Gastrocnemius medialis (tissue), 4 donors: ENCODE measurements at regions not wholly inside any gene's neighbourhood (a gene's known extent, or its start where the extent isn't known, plus 50 kb on each side); places are given as distances from the start of the nearest gene placed in this dataset.

Experiments
- POLR2A ChIP-seq, 2 donors: fragments of 450-650 bp; IDR thresholded peaks; one replicate each; pipeline ENCODE4 v1.6.1; 2017; ENCODE audit warnings: antibody characterized with exemption in 2 of 2, mild to moderate bottlenecking in 2 of 2, moderate library complexity in 2 of 2
- TF ChIP-seq, protein P1 (sequence below), 5 experiments: fragments of 450-650 bp in 3 of 5; fragments of 200-600 bp in 2 of 5; sonication (generic) in 2 of 5; IDR thresholded peaks in 4 of 5; conservative IDR thresholded peaks in 1 of 5; 1 replicate in 4 of 5; 2 replicates in 1 of 5; pipeline ENCODE4 v1.5.1; 2016 to 2019; ENCODE audit warnings: antibody characterized with exemption in 5 of 5, mild to moderate bottlenecking in 3 of 5, moderate library complexity in 3 of 5

DNA sequence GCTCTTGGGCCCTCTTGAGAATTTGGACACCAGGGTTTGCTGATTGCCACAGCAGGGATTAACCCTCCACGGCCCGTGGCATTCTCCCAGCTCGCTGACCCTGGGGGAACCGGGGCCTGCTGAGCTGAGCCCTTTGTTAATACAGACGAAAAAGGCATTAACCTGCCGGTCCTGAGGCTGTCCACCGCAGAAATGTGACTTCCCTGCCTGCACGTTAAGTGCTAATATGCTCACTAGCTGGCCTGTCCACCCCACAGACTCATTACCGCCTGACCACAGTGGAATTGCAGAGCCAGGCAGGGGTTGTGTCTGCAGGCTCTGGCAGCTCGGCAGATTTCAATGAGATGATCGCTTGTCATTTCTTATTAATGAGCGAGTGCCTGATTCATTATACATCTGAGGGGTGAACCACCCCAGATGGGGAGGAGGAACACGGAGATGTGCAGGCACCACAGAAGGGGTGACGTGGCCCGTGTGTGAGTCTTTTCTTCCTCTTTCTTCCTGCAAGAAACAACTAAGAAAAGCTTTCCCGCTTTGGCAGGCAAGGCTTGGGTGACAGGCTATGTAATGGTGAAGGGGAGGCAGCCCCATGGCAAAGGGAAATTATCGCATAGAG lies 126.0 kb downstream of the GLI2 start:
- TF ChIP-seq, protein P1, sequence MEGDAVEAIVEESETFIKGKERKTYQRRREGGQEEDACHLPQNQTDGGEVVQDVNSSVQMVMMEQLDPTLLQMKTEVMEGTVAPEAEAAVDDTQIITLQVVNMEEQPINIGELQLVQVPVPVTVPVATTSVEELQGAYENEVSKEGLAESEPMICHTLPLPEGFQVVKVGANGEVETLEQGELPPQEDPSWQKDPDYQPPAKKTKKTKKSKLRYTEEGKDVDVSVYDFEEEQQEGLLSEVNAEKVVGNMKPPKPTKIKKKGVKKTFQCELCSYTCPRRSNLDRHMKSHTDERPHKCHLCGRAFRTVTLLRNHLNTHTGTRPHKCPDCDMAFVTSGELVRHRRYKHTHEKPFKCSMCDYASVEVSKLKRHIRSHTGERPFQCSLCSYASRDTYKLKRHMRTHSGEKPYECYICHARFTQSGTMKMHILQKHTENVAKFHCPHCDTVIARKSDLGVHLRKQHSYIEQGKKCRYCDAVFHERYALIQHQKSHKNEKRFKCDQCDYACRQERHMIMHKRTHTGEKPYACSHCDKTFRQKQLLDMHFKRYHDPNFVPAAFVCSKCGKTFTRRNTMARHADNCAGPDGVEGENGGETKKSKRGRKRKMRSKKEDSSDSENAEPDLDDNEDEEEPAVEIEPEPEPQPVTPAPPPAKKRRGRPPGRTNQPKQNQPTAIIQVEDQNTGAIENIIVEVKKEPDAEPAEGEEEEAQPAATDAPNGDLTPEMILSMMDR (IDR thresholded peaks at IDR 0.05 in 4 of 5, conservative IDR thresholded peaks at IDR 0.05 in 1 of 5), result no peak
- TF ChIP-seq POLR2A (IDR thresholded peaks at IDR 0.05), result no peak
